Endothelial cell of umbilical vein (primary cell): ENCODE measurements at regions not wholly inside any gene's neighbourhood (a gene's known extent, or its start where the extent isn't known, plus 50 kb on each side); places are given as distances from the start of the nearest gene placed in this dataset.

Experiments
- BruUV-seq: library from RNA; stranded (reverse); fragments of 400-500 nt; replicated peaks from 2 replicates; lab custom pipeline; 2021; lab: Mats Ljungman, UMichigan
- CTCF ChIA-PET: fragments of 300-600, 350-600 bp; sonication (Branson Sonifier 250); formaldehyde crosslinking; loops from one replicate; lab custom pipeline; 2021; ENCODE audit warnings: antibody characterized with exemption, inconsistent platforms; lab: Charles Lee
- POLR2A ChIA-PET: fragments of 300-600, 350-600 bp; sonication (Branson Sonifier 250); formaldehyde crosslinking; loops from one replicate; lab custom pipeline; 2021; ENCODE audit warnings: antibody characterized with exemption, inconsistent platforms; lab: Charles Lee
- DNase-seq: peaks from one replicate; pipeline ENCODE4 v3.0.0-alpha.2; 2011; ENCODE audit warnings: low read depth, low spot score
- FAIRE-seq: peaks from 2 replicates; lab custom pipeline; 2011; peaks lifted over from hg19 to GRCh38; lab: Jason Lieb, UNC
- H2AFZ ChIP-seq: 2 replicates; pipeline ENCODE4 v1.6.0; 2012; ENCODE audit warnings: low read depth, low read length, control low read depth, inconsistent platforms
- H3K27ac ChIP-seq: 2 replicates; pipeline ENCODE4 v1.5.1; 2011; ENCODE audit warnings: low read depth, mild to moderate bottlenecking, control low read depth, low read length, moderate library complexity; ENCODE audit not compliant: insufficient read depth
- H3K27me3 ChIP-seq, 2 experiments: 2 replicates each; pipeline versions ENCODE4 v1.6.0 to v1.6.1; 2011; ENCODE audit warnings: low read length in 2 of 2, mixed read lengths in 1 of 2; ENCODE audit not compliant: control insufficient read depth in 2 of 2, insufficient read depth in 2 of 2
- H3K36me3 ChIP-seq, 2 experiments: 2 replicates in 1 of 2; 3 replicates in 1 of 2; pipeline ENCODE4 v1.5.1; 2011; ENCODE audit warnings: low read length in 2 of 2, mild to moderate bottlenecking in 1 of 2, moderate library complexity in 1 of 2; ENCODE audit not compliant: control insufficient read depth in 2 of 2, insufficient read depth in 2 of 2; ENCODE audit errors: extremely low read depth in 1 of 2
- H3K4me1 ChIP-seq: 3 replicates; pipeline ENCODE4 v1.5.1; 2011; ENCODE audit warnings: mild to moderate bottlenecking, low read length; ENCODE audit not compliant: control insufficient read depth, insufficient read depth; ENCODE audit errors: extremely low read depth
- H3K4me2 ChIP-seq: 2 replicates; pipeline ENCODE4 v1.6.1; 2011; ENCODE audit warnings: low read length, control low read depth, mixed read lengths; ENCODE audit not compliant: insufficient read depth
- H3K4me3 ChIP-seq, 3 experiments: fragments of 200-600 bp in 1 of 3; sonication (generic), shearing (Covaris generic) in 1 of 3; replicated peaks in 1 of 3; 2 replicates each; pipeline ENCODE4 v1.5.1; 2011 to 2016; ENCODE audit warnings: control low read depth in 3 of 3, low read length in 3 of 3, mild to moderate bottlenecking in 2 of 3, inconsistent platforms in 1 of 3, low read depth in 1 of 3, moderate library complexity in 1 of 3; ENCODE audit not compliant: insufficient read depth in 1 of 3
- H3K79me2 ChIP-seq: 2 replicates; pipeline ENCODE4 v1.6.0; 2012; ENCODE audit warnings: low read length, inconsistent platforms; ENCODE audit not compliant: control insufficient read depth, insufficient read depth
- H3K9ac ChIP-seq: replicated peaks from 2 replicates; pipeline ENCODE3; 2011; ENCODE audit warnings: low read length, control low read depth; ENCODE audit not compliant: insufficient read depth; ENCODE audit errors: extremely low read depth
- H3K9me1 ChIP-seq: replicated peaks from 3 replicates; pipeline ENCODE4 v1.6.0; 2011; ENCODE audit warnings: mild to moderate bottlenecking, low read length; ENCODE audit not compliant: control insufficient read depth, insufficient read depth; ENCODE audit errors: extremely low read depth
- H3K9me3 ChIP-seq: replicated peaks from 2 replicates; pipeline ENCODE4 v1.5.1; 2012; ENCODE audit warnings: low read length, inconsistent platforms; ENCODE audit not compliant: control insufficient read depth, insufficient read depth
- H4K20me1 ChIP-seq: replicated peaks from 2 replicates; pipeline ENCODE3; 2011; ENCODE audit warnings: mild to moderate bottlenecking, low read length; ENCODE audit not compliant: control insufficient read depth, insufficient read depth; ENCODE audit errors: extremely low read depth
- EZH2 ChIP-seq: IDR thresholded peaks from 2 replicates; pipeline ENCODE4 v1.6.1; 2012; ENCODE audit warnings: borderline replicate concordance, low read depth, mild to moderate bottlenecking, moderate library complexity, low read length, inconsistent platforms; ENCODE audit not compliant: severe bottlenecking
- FOS ChIP-seq: IDR thresholded peaks from 2 replicates; pipeline ENCODE4 v1.6.1; 2011; ENCODE audit warnings: mild to moderate bottlenecking, low read length, moderate library complexity, borderline replicate concordance; ENCODE audit not compliant: insufficient read depth
- GATA2 ChIP-seq: IDR thresholded peaks from 2 replicates; pipeline ENCODE4 v1.7.0; 2011; ENCODE audit warnings: low read depth, mild to moderate bottlenecking, moderate library complexity, mixed read lengths, low read length; ENCODE audit not compliant: insufficient read length, insufficient read depth
- JUN ChIP-seq: IDR thresholded peaks from 2 replicates; pipeline ENCODE4 v1.6.1; 2011; ENCODE audit warnings: borderline replicate concordance, low read depth; ENCODE audit not compliant: insufficient read length, insufficient read depth
- MAX ChIP-seq: IDR thresholded peaks from 2 replicates; pipeline ENCODE4 v1.6.1; 2011; ENCODE audit not compliant: insufficient read depth, insufficient read length
- MYC ChIP-seq: IDR thresholded peaks from one replicate; pipeline ENCODE4 v1.6.1; 2011; ENCODE audit warnings: mild to moderate bottlenecking, low read depth, low read length
- POLR2A ChIP-seq: IDR thresholded peaks from 2 replicates; pipeline ENCODE4 v1.6.1; 2012; ENCODE audit warnings: low read depth, mild to moderate bottlenecking, control low read depth, low read length
- POLR2AphosphoS5 ChIP-seq: IDR thresholded peaks from 2 replicates; pipeline ENCODE4 v1.6.1; 2012; ENCODE audit warnings: low read depth, mild to moderate bottlenecking, control low read depth, low read length, moderate library complexity; ENCODE audit not compliant: insufficient read depth
- dilution Hi-C: fragments of 300-500 bp; cut with MboI; formaldehyde crosslinking; loops from one replicate; pipeline ENCODE4 v1.15.0; 2019; ENCODE audit warnings: low sequenced_read_pairs; ENCODE audit not compliant: extremely low pct_ligation_motif_present
- intact Hi-C: fragments of 100-400 bp; cut with micrococcal nuclease; formaldehyde crosslinking; loops from one replicate; pipeline ENCODE4 v1.10.0; 2022
- TF ChIP-seq, protein P1 (sequence below), 2 donors: IDR thresholded peaks; 1 replicate in 1 of 2; 2 replicates in 1 of 2; pipeline ENCODE4 v1.5.1; 2011; ENCODE audit warnings: low read length in 2 of 2, mild to moderate bottlenecking in 2 of 2, moderate library complexity in 2 of 2, control low read depth in 1 of 2, inconsistent platforms in 1 of 2, low read depth in 1 of 2; ENCODE audit not compliant: insufficient read depth in 1 of 2; ENCODE audit errors: extremely low read depth in 1 of 2

- no TSS peak for BruUV-seq
- Histone ChIP-seq H3K27me3 (no peaks in the 10 kb centered on the region), H3K27ac (no peak overlapping the region), H3K9me1 (no peaks in the 10 kb centered on the region), H3K4me1 (no peaks in the 10 kb centered on the region), H2AFZ (no peak overlapping the region), H3K4me3 (no peak overlapping the region), H3K36me3 (no peaks in the 10 kb centered on the region), H3K9me3 (no peaks in the 10 kb centered on the region), H3K79me2 (no peaks in the 10 kb centered on the region), H3K9ac (no peak overlapping the region), H3K4me2 (no peak overlapping the region), H4K20me1 (no peaks in the 10 kb centered on the region)
- intact Hi-C loops (no loop called here), dilution Hi-C loops (no loop called here)
- DNase-seq = no peak
- CTCF ChIA-PET = no interaction called here
- POLR2A ChIA-PET = no interaction called here
- TF ChIP-seq EZH2 (no peak), POLR2A (no peak), MAX (no peak), JUN (no peak), GATA2 (no peak), MYC (no peak), FOS (no peak), POLR2AphosphoS5 (no peak)
- TF ChIP-seq, protein P1, sequence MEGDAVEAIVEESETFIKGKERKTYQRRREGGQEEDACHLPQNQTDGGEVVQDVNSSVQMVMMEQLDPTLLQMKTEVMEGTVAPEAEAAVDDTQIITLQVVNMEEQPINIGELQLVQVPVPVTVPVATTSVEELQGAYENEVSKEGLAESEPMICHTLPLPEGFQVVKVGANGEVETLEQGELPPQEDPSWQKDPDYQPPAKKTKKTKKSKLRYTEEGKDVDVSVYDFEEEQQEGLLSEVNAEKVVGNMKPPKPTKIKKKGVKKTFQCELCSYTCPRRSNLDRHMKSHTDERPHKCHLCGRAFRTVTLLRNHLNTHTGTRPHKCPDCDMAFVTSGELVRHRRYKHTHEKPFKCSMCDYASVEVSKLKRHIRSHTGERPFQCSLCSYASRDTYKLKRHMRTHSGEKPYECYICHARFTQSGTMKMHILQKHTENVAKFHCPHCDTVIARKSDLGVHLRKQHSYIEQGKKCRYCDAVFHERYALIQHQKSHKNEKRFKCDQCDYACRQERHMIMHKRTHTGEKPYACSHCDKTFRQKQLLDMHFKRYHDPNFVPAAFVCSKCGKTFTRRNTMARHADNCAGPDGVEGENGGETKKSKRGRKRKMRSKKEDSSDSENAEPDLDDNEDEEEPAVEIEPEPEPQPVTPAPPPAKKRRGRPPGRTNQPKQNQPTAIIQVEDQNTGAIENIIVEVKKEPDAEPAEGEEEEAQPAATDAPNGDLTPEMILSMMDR (IDR thresholded peaks at IDR 0.05; ENCODE audit: extremely low read depth in 1 of 2, insufficient read depth in 1 of 2, low read depth in 1 of 2, low read length in 2 of 2) = no peak
- FAIRE-seq = no peak
Observed at GRCh38 chr12:84085046-84085445, 827.6 kb downstream of the SLC6A15 start.
